ENCODE measurements at regions not wholly inside any gene's neighbourhood (a gene's known extent, or its start where the extent isn't known, plus 50 kb on each side); places are given as distances from the start of the nearest gene placed in this dataset.

DNA sequence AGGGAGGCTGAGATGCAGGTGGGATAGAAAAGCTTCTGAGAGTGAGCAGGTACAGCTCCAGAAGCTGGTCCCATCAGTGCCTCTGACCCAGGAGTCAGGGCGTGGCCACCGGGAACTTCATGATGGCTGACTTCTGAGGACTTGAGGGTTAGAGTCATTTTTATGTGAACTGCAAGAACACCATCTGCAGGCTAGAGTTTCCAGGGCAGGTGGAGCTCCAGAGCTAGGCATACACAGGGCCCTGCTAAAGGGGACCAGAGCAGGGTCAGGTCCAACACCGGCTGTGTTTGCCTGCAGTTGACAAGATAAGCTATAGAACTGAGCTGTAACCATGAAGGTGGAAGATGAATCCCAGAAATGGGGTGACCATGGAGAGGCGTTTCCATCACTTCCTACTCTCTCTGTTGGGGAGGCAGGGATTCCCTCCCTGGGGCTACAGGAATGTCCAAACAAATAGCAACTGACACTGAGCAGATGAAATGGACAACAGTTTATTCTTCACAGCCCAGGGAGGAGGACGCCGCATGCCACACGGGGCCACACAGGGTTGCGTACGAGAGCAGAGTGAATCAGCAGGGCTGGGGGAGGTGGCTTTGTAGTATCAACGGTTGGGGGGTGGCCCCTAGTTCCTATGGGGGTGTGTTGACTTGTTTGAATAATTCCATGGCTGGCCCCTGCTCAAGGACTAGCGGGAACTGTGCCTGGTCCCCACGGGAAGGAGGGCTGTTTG, 77.6 kb upstream of the ZNF516 start:
- Mint-ChIP-seq H3K27me3 (ENCODE audit: low read depth) (no peaks in the 10 kb centered on the region; the same call in 1 of the 2 replicates), H3K4me1 (peaks cover 21% of the 10 kb centered on the region), H3K27ac (no peak overlapping the region), H3K4me3 (no peak overlapping the region), H3K9me3 (peaks cover 17% of the 10 kb centered on the region), H3K36me3 (0 out of 2 replicates have a peak, but pooled peaks cover 4% of the 10 kb centered on the region)
- DNase-seq (ENCODE audit: low spot score) (no peak), ATAC-seq (no peak)
- TF ChIP-seq, protein P1, sequence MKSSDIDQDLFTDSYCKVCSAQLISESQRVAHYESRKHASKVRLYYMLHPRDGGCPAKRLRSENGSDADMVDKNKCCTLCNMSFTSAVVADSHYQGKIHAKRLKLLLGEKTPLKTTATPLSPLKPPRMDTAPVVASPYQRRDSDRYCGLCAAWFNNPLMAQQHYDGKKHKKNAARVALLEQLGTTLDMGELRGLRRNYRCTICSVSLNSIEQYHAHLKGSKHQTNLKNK (CRISPR knock-in tag; IDR thresholded peaks at IDR 0.05) = no peak
- TF ChIP-seq TEAD1 (CRISPR knock-in tag; IDR thresholded peaks at IDR 0.05) (no peak), NR1H2 (CRISPR knock-in tag; IDR thresholded peaks at IDR 0.05) (no peak), PRRX2 (CRISPR knock-in tag; IDR thresholded peaks at IDR 0.05) (no peak), TCF7 (CRISPR knock-in tag; IDR thresholded peaks at IDR 0.05; ENCODE audit: low read depth) (no peak), MXD4 (CRISPR knock-in tag; IDR thresholded peaks at IDR 0.05; ENCODE audit: borderline replicate concordance) (no peak), ZNF423 (CRISPR knock-in tag; IDR thresholded peaks at IDR 0.05) (no peak), ESRRA (CRISPR knock-in tag; IDR thresholded peaks at IDR 0.05; ENCODE audit: borderline replicate concordance) (no peak), ZNF671 (CRISPR knock-in tag; IDR thresholded peaks at IDR 0.05) (no peak), ZNF121 (CRISPR knock-in tag; IDR thresholded peaks at IDR 0.05) (no peak), GTF2I (CRISPR knock-in tag; conservative IDR thresholded peaks at IDR 0.05) (no peak), CREM (CRISPR knock-in tag; IDR thresholded peaks at IDR 0.05) (no peak), CBFB (CRISPR knock-in tag; IDR thresholded peaks at IDR 0.05; ENCODE audit: low read depth) (no peak), HMGA2 (CRISPR knock-in tag; IDR thresholded peaks at IDR 0.05) (no peak)
- TF ChIP-seq, protein P2, sequence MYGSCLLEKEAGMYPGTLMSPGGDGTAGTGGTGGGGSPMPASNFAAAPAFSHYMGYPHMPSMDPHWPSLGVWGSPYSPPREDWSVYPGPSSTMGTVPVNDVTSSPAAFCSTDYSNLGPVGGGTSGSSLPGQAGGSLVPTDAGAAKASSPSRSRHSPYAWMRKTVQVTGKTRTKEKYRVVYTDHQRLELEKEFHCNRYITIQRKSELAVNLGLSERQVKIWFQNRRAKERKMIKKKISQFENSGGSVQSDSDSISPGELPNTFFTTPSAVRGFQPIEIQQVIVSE (CRISPR knock-in tag; IDR thresholded peaks at IDR 0.05; ENCODE audit: borderline replicate concordance) = no peak
- TF ChIP-seq, protein P3, sequence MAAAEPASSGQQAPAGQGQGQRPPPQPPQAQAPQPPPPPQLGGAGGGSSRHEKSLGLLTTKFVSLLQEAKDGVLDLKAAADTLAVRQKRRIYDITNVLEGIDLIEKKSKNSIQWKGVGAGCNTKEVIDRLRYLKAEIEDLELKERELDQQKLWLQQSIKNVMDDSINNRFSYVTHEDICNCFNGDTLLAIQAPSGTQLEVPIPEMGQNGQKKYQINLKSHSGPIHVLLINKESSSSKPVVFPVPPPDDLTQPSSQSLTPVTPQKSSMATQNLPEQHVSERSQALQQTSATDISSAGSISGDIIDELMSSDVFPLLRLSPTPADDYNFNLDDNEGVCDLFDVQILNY (CRISPR knock-in tag; IDR thresholded peaks at IDR 0.05) = no peak
- TF ChIP-seq, protein P4, sequence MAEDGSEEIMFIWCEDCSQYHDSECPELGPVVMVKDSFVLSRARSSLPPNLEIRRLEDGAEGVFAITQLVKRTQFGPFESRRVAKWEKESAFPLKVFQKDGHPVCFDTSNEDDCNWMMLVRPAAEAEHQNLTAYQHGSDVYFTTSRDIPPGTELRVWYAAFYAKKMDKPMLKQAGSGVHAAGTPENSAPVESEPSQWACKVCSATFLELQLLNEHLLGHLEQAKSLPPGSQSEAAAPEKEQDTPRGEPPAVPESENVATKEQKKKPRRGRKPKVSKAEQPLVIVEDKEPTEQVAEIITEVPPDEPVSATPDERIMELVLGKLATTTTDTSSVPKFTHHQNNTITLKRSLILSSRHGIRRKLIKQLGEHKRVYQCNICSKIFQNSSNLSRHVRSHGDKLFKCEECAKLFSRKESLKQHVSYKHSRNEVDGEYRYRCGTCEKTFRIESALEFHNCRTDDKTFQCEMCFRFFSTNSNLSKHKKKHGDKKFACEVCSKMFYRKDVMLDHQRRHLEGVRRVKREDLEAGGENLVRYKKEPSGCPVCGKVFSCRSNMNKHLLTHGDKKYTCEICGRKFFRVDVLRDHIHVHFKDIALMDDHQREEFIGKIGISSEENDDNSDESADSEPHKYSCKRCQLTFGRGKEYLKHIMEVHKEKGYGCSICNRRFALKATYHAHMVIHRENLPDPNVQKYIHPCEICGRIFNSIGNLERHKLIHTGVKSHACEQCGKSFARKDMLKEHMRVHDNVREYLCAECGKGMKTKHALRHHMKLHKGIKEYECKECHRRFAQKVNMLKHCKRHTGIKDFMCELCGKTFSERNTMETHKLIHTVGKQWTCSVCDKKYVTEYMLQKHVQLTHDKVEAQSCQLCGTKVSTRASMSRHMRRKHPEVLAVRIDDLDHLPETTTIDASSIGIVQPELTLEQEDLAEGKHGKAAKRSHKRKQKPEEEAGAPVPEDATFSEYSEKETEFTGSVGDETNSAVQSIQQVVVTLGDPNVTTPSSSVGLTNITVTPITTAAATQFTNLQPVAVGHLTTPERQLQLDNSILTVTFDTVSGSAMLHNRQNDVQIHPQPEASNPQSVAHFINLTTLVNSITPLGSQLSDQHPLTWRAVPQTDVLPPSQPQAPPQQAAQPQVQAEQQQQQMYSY (CRISPR knock-in tag; IDR thresholded peaks at IDR 0.05) = no peak
- TF ChIP-seq, protein P5, sequence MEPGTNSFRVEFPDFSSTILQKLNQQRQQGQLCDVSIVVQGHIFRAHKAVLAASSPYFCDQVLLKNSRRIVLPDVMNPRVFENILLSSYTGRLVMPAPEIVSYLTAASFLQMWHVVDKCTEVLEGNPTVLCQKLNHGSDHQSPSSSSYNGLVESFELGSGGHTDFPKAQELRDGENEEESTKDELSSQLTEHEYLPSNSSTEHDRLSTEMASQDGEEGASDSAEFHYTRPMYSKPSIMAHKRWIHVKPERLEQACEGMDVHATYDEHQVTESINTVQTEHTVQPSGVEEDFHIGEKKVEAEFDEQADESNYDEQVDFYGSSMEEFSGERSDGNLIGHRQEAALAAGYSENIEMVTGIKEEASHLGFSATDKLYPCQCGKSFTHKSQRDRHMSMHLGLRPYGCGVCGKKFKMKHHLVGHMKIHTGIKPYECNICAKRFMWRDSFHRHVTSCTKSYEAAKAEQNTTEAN (CRISPR knock-in tag; IDR thresholded peaks at IDR 0.05) = no peak
- TF ChIP-seq, protein P6, sequence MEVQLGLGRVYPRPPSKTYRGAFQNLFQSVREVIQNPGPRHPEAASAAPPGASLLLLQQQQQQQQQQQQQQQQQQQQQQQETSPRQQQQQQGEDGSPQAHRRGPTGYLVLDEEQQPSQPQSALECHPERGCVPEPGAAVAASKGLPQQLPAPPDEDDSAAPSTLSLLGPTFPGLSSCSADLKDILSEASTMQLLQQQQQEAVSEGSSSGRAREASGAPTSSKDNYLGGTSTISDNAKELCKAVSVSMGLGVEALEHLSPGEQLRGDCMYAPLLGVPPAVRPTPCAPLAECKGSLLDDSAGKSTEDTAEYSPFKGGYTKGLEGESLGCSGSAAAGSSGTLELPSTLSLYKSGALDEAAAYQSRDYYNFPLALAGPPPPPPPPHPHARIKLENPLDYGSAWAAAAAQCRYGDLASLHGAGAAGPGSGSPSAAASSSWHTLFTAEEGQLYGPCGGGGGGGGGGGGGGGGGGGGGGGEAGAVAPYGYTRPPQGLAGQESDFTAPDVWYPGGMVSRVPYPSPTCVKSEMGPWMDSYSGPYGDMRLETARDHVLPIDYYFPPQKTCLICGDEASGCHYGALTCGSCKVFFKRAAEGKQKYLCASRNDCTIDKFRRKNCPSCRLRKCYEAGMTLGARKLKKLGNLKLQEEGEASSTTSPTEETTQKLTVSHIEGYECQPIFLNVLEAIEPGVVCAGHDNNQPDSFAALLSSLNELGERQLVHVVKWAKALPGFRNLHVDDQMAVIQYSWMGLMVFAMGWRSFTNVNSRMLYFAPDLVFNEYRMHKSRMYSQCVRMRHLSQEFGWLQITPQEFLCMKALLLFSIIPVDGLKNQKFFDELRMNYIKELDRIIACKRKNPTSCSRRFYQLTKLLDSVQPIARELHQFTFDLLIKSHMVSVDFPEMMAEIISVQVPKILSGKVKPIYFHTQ (CRISPR knock-in tag; IDR thresholded peaks at IDR 0.05) = no peak
- TF ChIP-seq, protein P7, sequence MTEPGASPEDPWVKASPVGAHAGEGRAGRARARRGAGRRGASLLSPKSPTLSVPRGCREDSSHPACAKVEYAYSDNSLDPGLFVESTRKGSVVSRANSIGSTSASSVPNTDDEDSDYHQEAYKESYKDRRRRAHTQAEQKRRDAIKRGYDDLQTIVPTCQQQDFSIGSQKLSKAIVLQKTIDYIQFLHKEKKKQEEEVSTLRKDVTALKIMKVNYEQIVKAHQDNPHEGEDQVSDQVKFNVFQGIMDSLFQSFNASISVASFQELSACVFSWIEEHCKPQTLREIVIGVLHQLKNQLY (CRISPR knock-in tag; IDR thresholded peaks at IDR 0.05) = no peak
- ChIA-PET CTCF (interaction anchor here (1.0 to 2.2 kb wide), 2 partner anchors 47 to 85 kb away, joined by 3 to 6 read pairs; no protein-coding TSS in a partner anchor), POLR2A (no interaction called here)
